ENCODE measurements at regions not wholly inside any gene's neighbourhood (a gene's known extent, or its start where the extent isn't known, plus 50 kb on each side); places are given as distances from the start of the nearest gene placed in this dataset.

DNA sequence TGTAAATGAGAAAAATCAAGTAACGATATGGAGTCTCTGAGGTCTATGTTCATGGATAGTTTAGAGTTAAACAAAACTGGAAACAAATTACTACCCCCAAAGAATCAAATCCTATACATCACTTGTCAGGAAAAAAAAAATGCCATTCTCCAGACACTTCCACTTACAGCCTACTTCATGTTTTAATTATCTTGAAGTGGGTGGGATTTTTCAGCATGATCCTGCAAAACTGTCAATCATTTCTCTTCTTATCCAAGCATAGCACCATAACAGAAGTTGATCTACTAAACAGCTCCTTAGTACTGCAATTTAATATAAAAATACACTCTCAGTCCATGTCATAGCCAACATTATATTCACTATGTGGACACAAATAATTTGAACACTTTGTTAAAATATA, 833.9 kb downstream of the TUSC7 start:
- H3K9me3 Mint-ChIP-seq, result no peaks in the 10 kb centered on the region

More for the DNA sequence above, 833.9 kb downstream of the TUSC7 start:
- no peak overlapping the region for H3K4me3 Mint-ChIP-seq
- H3K27ac Mint-ChIP-seq, result no peak overlapping the region
- no peaks in the 10 kb centered on the region for H3F3A ChIP-seq (replicated peaks; ENCODE audit: low read depth)
- H3K36me3 ChIP-seq (ENCODE audit: insufficient read depth), result no peaks in the 10 kb centered on the region
- H3K27me3 Mint-ChIP-seq (ENCODE audit: insufficient read depth, low read depth, poor library complexity), result no peaks in the 10 kb centered on the region
- DNase-seq (ENCODE audit: low spot score) (no peak), ATAC-seq (no peak)
- H3K4me1 Mint-ChIP-seq, result no peaks in the 10 kb centered on the region
- no peaks in the 10 kb centered on the region for H4K20me1 ChIP-seq (replicated peaks; ENCODE audit: insufficient read depth)
- no peaks in the 10 kb centered on the region for H3K79me2 ChIP-seq (replicated peaks; ENCODE audit: insufficient read depth)
- H3K27ac ChIP-seq (ENCODE audit: low read depth), result no peak overlapping the region
- H3K9me2 ChIP-seq (ENCODE audit: insufficient read depth), result no peaks in the 10 kb centered on the region
- no peak overlapping the region for H2AFZ ChIP-seq
- no peak overlapping the region for H3K4me2 ChIP-seq
- TF ChIP-seq EZH2phosphoT487 (IDR thresholded peaks at IDR 0.05; ENCODE audit: unreplicated experiment), result no peak
- TF ChIP-seq, protein P1, sequence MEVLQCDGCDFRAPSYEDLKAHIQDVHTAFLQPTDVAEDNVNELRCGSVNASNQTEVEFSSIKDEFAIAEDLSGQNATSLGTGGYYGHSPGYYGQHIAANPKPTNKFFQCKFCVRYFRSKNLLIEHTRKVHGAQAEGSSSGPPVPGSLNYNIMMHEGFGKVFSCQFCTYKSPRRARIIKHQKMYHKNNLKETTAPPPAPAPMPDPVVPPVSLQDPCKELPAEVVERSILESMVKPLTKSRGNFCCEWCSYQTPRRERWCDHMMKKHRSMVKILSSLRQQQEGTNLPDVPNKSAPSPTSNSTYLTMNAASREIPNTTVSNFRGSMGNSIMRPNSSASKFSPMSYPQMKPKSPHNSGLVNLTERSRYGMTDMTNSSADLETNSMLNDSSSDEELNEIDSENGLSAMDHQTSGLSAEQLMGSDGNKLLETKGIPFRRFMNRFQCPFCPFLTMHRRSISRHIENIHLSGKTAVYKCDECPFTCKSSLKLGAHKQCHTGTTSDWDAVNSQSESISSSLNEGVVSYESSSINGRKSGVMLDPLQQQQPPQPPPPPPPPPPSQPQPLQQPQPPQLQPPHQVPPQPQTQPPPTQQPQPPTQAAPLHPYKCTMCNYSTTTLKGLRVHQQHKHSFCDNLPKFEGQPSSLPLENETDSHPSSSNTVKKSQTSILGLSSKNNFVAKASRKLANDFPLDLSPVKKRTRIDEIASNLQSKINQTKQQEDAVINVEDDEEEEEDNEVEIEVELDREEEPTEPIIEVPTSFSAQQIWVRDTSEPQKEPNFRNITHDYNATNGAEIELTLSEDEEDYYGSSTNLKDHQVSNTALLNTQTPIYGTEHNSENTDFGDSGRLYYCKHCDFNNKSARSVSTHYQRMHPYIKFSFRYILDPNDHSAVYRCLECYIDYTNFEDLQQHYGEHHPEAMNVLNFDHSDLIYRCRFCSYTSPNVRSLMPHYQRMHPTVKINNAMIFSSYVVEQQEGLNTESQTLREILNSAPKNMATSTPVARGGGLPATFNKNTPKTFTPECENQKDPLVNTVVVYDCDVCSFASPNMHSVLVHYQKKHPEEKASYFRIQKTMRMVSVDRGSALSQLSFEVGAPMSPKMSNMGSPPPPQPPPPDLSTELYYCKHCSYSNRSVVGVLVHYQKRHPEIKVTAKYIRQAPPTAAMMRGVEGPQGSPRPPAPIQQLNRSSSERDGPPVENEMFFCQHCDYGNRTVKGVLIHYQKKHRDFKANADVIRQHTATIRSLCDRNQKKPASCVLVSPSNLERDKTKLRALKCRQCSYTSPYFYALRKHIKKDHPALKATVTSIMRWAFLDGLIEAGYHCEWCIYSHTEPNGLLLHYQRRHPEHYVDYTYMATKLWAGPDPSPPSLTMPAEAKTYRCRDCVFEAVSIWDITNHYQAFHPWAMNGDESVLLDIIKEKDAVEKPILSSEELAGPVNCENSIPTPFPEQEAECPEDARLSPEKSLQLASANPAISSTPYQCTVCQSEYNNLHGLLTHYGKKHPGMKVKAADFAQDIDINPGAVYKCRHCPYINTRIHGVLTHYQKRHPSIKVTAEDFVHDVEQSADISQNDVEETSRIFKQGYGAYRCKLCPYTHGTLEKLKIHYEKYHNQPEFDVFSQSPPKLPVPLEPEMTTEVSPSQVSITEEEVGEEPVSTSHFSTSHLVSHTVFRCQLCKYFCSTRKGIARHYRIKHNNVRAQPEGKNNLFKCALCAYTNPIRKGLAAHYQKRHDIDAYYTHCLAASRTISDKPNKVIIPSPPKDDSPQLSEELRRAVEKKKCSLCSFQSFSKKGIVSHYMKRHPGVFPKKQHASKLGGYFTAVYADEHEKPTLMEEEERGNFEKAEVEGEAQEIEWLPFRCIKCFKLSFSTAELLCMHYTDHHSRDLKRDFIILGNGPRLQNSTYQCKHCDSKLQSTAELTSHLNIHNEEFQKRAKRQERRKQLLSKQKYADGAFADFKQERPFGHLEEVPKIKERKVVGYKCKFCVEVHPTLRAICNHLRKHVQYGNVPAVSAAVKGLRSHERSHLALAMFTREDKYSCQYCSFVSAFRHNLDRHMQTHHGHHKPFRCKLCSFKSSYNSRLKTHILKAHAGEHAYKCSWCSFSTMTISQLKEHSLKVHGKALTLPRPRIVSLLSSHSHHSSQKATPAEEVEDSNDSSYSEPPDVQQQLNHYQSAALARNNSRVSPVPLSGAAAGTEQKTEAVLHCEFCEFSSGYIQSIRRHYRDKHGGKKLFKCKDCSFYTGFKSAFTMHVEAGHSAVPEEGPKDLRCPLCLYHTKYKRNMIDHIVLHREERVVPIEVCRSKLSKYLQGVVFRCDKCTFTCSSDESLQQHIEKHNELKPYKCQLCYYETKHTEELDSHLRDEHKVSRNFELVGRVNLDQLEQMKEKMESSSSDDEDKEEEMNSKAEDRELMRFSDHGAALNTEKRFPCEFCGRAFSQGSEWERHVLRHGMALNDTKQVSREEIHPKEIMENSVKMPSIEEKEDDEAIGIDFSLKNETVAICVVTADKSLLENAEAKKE (CRISPR knock-in tag; IDR thresholded peaks at IDR 0.05), result no peak
- TF ChIP-seq JUNB (IDR thresholded peaks at IDR 0.05; ENCODE audit: unreplicated experiment), result no peak
- TF ChIP-seq, protein P2, sequence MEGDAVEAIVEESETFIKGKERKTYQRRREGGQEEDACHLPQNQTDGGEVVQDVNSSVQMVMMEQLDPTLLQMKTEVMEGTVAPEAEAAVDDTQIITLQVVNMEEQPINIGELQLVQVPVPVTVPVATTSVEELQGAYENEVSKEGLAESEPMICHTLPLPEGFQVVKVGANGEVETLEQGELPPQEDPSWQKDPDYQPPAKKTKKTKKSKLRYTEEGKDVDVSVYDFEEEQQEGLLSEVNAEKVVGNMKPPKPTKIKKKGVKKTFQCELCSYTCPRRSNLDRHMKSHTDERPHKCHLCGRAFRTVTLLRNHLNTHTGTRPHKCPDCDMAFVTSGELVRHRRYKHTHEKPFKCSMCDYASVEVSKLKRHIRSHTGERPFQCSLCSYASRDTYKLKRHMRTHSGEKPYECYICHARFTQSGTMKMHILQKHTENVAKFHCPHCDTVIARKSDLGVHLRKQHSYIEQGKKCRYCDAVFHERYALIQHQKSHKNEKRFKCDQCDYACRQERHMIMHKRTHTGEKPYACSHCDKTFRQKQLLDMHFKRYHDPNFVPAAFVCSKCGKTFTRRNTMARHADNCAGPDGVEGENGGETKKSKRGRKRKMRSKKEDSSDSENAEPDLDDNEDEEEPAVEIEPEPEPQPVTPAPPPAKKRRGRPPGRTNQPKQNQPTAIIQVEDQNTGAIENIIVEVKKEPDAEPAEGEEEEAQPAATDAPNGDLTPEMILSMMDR (conservative IDR thresholded peaks at IDR 0.05; ENCODE audit: low read depth in 2 of 2), result no peak
- TF ChIP-seq NANOG (IDR thresholded peaks at IDR 0.05; ENCODE audit: borderline replicate concordance), result no peak
- TF ChIP-seq, protein P3, sequence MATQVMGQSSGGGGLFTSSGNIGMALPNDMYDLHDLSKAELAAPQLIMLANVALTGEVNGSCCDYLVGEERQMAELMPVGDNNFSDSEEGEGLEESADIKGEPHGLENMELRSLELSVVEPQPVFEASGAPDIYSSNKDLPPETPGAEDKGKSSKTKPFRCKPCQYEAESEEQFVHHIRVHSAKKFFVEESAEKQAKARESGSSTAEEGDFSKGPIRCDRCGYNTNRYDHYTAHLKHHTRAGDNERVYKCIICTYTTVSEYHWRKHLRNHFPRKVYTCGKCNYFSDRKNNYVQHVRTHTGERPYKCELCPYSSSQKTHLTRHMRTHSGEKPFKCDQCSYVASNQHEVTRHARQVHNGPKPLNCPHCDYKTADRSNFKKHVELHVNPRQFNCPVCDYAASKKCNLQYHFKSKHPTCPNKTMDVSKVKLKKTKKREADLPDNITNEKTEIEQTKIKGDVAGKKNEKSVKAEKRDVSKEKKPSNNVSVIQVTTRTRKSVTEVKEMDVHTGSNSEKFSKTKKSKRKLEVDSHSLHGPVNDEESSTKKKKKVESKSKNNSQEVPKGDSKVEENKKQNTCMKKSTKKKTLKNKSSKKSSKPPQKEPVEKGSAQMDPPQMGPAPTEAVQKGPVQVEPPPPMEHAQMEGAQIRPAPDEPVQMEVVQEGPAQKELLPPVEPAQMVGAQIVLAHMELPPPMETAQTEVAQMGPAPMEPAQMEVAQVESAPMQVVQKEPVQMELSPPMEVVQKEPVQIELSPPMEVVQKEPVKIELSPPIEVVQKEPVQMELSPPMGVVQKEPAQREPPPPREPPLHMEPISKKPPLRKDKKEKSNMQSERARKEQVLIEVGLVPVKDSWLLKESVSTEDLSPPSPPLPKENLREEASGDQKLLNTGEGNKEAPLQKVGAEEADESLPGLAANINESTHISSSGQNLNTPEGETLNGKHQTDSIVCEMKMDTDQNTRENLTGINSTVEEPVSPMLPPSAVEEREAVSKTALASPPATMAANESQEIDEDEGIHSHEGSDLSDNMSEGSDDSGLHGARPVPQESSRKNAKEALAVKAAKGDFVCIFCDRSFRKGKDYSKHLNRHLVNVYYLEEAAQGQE (IDR thresholded peaks at IDR 0.05; ENCODE audit: unreplicated experiment), result no peak
- no peak for TF ChIP-seq STAT1 (IDR thresholded peaks at IDR 0.05; ENCODE audit: unreplicated experiment)
- TF ChIP-seq ZNF331 (CRISPR knock-in tag; IDR thresholded peaks at IDR 0.05; ENCODE audit: low read depth), result no peak
- TF ChIP-seq CREB1 (CRISPR knock-in tag; IDR thresholded peaks at IDR 0.05; ENCODE audit: low read depth), result no peak
- no peak for TF ChIP-seq ZNF114 (CRISPR knock-in tag; IDR thresholded peaks at IDR 0.05)
- no peak for TF ChIP-seq POLR2AphosphoS5 (IDR thresholded peaks at IDR 0.05; ENCODE audit: low read depth)
- TF ChIP-seq, protein P4, sequence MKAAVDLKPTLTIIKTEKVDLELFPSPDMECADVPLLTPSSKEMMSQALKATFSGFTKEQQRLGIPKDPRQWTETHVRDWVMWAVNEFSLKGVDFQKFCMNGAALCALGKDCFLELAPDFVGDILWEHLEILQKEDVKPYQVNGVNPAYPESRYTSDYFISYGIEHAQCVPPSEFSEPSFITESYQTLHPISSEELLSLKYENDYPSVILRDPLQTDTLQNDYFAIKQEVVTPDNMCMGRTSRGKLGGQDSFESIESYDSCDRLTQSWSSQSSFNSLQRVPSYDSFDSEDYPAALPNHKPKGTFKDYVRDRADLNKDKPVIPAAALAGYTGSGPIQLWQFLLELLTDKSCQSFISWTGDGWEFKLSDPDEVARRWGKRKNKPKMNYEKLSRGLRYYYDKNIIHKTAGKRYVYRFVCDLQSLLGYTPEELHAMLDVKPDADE (IDR thresholded peaks at IDR 0.05), result no peak
- no peak for TF ChIP-seq EZH2 (IDR thresholded peaks at IDR 0.05; ENCODE audit: low read depth, unreplicated experiment)
- H3K4me3 ChIP-seq, result no peak overlapping the region
- no peaks in the 10 kb centered on the region for H3K27me3 ChIP-seq (ENCODE audit: insufficient read depth)
- no peaks in the 10 kb centered on the region for H3K4me1 ChIP-seq (ENCODE audit: insufficient read depth)
- H3K36me3 Mint-ChIP-seq (ENCODE audit: low read depth), result no peaks in the 10 kb centered on the region

Data from GM23338 (cell line).